ENCODE measurements at regions not wholly inside any gene's neighbourhood (a gene's known extent, or its start where the extent isn't known, plus 50 kb on each side); places are given as distances from the start of the nearest gene placed in this dataset.

DNA sequence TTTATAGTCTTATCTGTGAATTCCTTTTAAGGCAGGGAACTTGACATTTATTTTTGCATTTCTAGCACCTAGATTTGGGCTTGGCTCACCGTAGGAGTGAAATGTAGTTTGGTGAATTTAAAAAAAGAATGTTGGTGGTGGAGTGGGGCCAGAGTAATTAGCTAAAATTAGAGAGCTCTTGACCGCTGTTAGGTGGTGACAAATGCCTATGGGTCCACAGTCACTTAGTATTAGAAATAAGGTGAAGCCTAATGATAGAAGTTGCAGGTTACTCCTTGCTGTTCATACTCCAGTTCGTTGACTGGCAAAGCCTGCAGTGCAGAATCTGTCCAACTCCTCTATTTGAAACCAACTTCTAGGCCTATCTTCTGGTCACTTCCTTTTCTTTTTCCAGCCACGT, 318.8 kb upstream of the NRIP1 start:
- DNase-seq (no peak), ATAC-seq (no peak)
- Histone ChIP-seq H3K27ac (ENCODE audit: low read length) (no peak overlapping the region), H3K9ac (ENCODE audit: low read length) (no peak overlapping the region), H3K79me2 (ENCODE audit: low read length) (no peaks in the 10 kb centered on the region), H2AFZ (ENCODE audit: low read length) (no peak overlapping the region), H3K4me3 (ENCODE audit: low read length) (no peak overlapping the region), H3K9me3 (ENCODE audit: low read length) (no peaks in the 10 kb centered on the region), H3K4me2 (ENCODE audit: low read length) (no peak overlapping the region), H3F3A (ENCODE audit: low read length, unreplicated experiment) (no peaks in the 10 kb centered on the region), H3K9me2 (replicated peaks; ENCODE audit: low read length) (no peaks in the 10 kb centered on the region), H3K27me3 (ENCODE audit: low read length) (no peaks in the 10 kb centered on the region), H3K4me1 (ENCODE audit: insufficient read depth, low read length) (no peaks in the 10 kb centered on the region), H4K20me1 (ENCODE audit: low read length) (no peaks in the 10 kb centered on the region), H3K36me3 (ENCODE audit: low read depth, low read length) (no peaks in the 10 kb centered on the region)
- TF ChIP-seq EZH2phosphoT487 (IDR thresholded peaks at IDR 0.05; ENCODE audit: borderline replicate concordance, low read length): no peak
- TF ChIP-seq, protein P1, sequence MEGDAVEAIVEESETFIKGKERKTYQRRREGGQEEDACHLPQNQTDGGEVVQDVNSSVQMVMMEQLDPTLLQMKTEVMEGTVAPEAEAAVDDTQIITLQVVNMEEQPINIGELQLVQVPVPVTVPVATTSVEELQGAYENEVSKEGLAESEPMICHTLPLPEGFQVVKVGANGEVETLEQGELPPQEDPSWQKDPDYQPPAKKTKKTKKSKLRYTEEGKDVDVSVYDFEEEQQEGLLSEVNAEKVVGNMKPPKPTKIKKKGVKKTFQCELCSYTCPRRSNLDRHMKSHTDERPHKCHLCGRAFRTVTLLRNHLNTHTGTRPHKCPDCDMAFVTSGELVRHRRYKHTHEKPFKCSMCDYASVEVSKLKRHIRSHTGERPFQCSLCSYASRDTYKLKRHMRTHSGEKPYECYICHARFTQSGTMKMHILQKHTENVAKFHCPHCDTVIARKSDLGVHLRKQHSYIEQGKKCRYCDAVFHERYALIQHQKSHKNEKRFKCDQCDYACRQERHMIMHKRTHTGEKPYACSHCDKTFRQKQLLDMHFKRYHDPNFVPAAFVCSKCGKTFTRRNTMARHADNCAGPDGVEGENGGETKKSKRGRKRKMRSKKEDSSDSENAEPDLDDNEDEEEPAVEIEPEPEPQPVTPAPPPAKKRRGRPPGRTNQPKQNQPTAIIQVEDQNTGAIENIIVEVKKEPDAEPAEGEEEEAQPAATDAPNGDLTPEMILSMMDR (conservative IDR thresholded peaks at IDR 0.05; ENCODE audit: low read depth, low read length): no peak
- no peak for TF ChIP-seq EZH2 (IDR thresholded peaks at IDR 0.05; ENCODE audit: low read length, unreplicated experiment)
- intact Hi-C loops (cut with micrococcal nuclease): no loop called here
- BruUV-seq (replicated peaks): no TSS peak
- ChIA-PET CTCF (no interaction called here), POLR2A (ENCODE audit: unreplicated experiment) (no interaction called here)

DNA sequence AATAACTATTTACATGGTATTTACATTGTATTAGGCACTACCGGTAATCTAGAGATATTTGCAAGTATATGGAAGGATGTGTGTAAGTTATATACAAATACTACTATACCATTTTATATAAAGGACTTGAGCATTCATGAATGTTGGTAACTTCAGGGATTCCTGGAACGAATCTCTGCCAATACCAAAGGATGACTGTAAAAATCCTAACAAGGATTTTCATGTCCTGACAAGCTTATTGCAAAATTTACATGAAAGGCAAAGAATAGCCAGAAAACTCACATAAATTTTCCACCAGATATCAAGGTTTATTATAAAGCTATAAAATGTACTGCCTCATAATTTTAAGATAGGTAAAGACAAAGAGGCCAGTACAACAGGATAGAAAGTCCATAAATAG, 325.2 kb upstream of the NRIP1 start:
- H3K4me1 ChIP-seq (ENCODE audit: insufficient read depth, low read length): no peaks in the 10 kb centered on the region
- H3K9me3 ChIP-seq (ENCODE audit: low read length): no peaks in the 10 kb centered on the region
- H3K79me2 ChIP-seq (ENCODE audit: low read length): no peaks in the 10 kb centered on the region
- ChIA-PET CTCF (no interaction called here), POLR2A (ENCODE audit: unreplicated experiment) (no interaction called here)
- no peak overlapping the region for H3K27ac ChIP-seq (ENCODE audit: low read length)
- ATAC-seq (no peak), DNase-seq (no peak)
- H3K4me3 ChIP-seq (ENCODE audit: low read length): no peak overlapping the region
- H3F3A ChIP-seq (ENCODE audit: low read length, unreplicated experiment): no peaks in the 10 kb centered on the region
- no peaks in the 10 kb centered on the region for H4K20me1 ChIP-seq (ENCODE audit: low read length)
- TF ChIP-seq EZH2 (IDR thresholded peaks at IDR 0.05; ENCODE audit: low read length, unreplicated experiment): no peak
- TF ChIP-seq, protein P1 (conservative IDR thresholded peaks at IDR 0.05; ENCODE audit: low read depth, low read length): no peak
- no peak for TF ChIP-seq EZH2phosphoT487 (IDR thresholded peaks at IDR 0.05; ENCODE audit: borderline replicate concordance, low read length)
- H3K4me2 ChIP-seq (ENCODE audit: low read length): no peak overlapping the region
- no peak overlapping the region for H2AFZ ChIP-seq (ENCODE audit: low read length)
- H3K36me3 ChIP-seq (ENCODE audit: low read depth, low read length): no peaks in the 10 kb centered on the region
- no TSS peak for BruUV-seq (replicated peaks)
- no peaks in the 10 kb centered on the region for H3K27me3 ChIP-seq (ENCODE audit: low read length)
- intact Hi-C loops (cut with micrococcal nuclease): no loop called here
- no peak overlapping the region for H3K9ac ChIP-seq (ENCODE audit: low read length)
- H3K9me2 ChIP-seq (replicated peaks; ENCODE audit: low read length): no peaks in the 10 kb centered on the region

DNA sequence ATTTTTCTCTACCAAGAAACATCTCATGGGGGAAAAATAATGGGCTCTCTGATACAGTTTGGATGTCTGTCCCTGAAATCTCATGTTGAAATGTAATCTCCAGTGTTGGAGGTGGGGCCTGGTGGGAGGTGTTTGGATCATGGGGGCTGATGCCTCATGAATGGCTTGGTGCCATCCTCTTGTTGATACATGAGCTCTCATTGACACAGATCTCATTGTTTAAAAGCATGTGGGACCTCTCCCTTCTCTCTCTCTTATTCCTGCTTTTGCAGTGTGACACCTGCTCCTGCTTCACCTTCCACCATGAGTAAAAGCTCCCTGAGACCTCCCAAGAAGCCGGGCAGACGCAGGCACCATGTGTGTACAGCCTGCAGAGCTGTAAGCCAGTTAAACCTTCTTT, 332.5 kb upstream of the NRIP1 start:
- Histone ChIP-seq H2AFZ (ENCODE audit: low read length) (no peak overlapping the region), H3K9me3 (ENCODE audit: low read length) (no peaks in the 10 kb centered on the region), H3K9ac (ENCODE audit: low read length) (no peak overlapping the region), H3K9me2 (replicated peaks; ENCODE audit: low read length) (no peaks in the 10 kb centered on the region), H3K4me3 (ENCODE audit: low read length) (no peak overlapping the region), H4K20me1 (ENCODE audit: low read length) (no peaks in the 10 kb centered on the region), H3K27me3 (ENCODE audit: low read length) (no peaks in the 10 kb centered on the region), H3K27ac (ENCODE audit: low read length) (no peak overlapping the region), H3K79me2 (ENCODE audit: low read length) (no peaks in the 10 kb centered on the region), H3K4me1 (ENCODE audit: insufficient read depth, low read length) (no peaks in the 10 kb centered on the region), H3F3A (ENCODE audit: low read length, unreplicated experiment) (no peaks in the 10 kb centered on the region), H3K4me2 (ENCODE audit: low read length) (no peak overlapping the region), H3K36me3 (ENCODE audit: low read depth, low read length) (no peaks in the 10 kb centered on the region)
- ChIA-PET POLR2A (ENCODE audit: unreplicated experiment) (no interaction called here), CTCF (no interaction called here)
- no TSS peak for BruUV-seq (replicated peaks)
- intact Hi-C loops (cut with micrococcal nuclease): no loop called here
- DNase-seq (no peak), ATAC-seq (no peak)
- TF ChIP-seq EZH2phosphoT487 (IDR thresholded peaks at IDR 0.05; ENCODE audit: borderline replicate concordance, low read length): no peak

All from PC-3 (cell line).